ENCODE measurements at regions not wholly inside any gene's neighbourhood (a gene's known extent, or its start where the extent isn't known, plus 50 kb on each side); places are given as distances from the start of the nearest gene placed in this dataset.

DNA sequence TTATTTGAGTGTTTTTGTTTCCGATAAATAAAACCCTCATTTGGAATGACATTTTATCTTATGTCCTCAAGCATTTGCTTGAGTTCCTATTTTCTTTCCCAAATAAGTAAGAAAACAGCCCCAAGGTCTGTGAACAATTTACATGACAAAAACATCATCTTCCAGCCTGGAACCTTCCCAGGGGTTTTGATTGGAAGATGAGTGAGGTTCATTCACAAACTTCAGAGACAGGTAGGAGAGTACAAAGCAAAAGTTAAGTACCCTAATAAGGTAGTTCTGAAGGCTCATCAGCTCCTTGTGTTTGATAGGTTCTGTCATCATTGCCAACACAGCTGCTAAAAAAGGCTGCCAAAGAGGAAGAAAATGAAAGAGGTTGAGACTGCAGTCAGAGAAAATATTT lies 772.8 kb downstream of the CDH8 start:
- TF ChIP-seq, protein P1, sequence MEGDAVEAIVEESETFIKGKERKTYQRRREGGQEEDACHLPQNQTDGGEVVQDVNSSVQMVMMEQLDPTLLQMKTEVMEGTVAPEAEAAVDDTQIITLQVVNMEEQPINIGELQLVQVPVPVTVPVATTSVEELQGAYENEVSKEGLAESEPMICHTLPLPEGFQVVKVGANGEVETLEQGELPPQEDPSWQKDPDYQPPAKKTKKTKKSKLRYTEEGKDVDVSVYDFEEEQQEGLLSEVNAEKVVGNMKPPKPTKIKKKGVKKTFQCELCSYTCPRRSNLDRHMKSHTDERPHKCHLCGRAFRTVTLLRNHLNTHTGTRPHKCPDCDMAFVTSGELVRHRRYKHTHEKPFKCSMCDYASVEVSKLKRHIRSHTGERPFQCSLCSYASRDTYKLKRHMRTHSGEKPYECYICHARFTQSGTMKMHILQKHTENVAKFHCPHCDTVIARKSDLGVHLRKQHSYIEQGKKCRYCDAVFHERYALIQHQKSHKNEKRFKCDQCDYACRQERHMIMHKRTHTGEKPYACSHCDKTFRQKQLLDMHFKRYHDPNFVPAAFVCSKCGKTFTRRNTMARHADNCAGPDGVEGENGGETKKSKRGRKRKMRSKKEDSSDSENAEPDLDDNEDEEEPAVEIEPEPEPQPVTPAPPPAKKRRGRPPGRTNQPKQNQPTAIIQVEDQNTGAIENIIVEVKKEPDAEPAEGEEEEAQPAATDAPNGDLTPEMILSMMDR (IDR thresholded peaks at IDR 0.05; ENCODE audit: low read length): no peak
- no peak for TF ChIP-seq EZH2phosphoT487 (IDR thresholded peaks at IDR 0.05; ENCODE audit: low read length)
